HL-60 (cell line): ENCODE measurements at regions not wholly inside any gene's neighbourhood (a gene's known extent, or its start where the extent isn't known, plus 50 kb on each side); places are given as distances from the start of the nearest gene placed in this dataset.

ENCODE experiments used
- GABPA ChIP-seq: IDR thresholded peaks from 2 replicates; pipeline ENCODE4 v1.6.1; 2012; ENCODE audit warnings: low read depth
- POLR2AphosphoS5 ChIP-seq: IDR thresholded peaks from 2 replicates; pipeline ENCODE4 v1.6.1; 2012; ENCODE audit warnings: low read depth
- TF ChIP-seq, protein P1 (sequence below): IDR thresholded peaks from one replicate; pipeline ENCODE4 v1.5.1; 2011; ENCODE audit warnings: low read length, control low read depth, inconsistent platforms; ENCODE audit not compliant: insufficient read depth

DNA sequence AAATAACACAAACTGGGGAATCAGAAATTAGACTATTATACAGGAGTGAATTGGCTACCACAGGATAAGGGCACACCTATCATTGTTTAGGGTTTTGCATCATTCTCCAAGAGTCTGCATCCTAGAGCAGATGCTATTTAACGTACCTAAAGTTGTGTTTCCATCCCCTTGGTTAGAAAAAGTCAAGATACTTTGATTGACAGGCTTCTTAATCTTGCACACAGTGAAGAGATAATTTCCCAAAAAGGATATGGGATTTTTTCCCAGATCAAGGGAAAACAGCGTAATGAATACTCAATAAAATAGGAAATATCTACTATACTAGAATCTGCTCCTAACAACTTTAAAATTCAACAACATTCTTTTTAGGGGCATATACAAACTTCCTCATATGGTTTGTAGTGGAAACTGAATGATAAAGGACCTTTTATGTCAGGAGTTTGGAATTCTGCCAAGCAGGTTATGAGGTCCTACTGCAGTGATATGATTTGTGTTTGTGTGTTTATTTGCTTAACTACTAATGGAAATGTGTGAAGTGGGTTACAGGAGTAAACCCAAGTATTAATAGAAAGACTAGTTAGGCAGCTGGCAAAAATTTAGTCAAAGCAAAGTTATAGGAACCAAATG lies 124.1 kb upstream of the MME start:
- TF ChIP-seq, protein P1, sequence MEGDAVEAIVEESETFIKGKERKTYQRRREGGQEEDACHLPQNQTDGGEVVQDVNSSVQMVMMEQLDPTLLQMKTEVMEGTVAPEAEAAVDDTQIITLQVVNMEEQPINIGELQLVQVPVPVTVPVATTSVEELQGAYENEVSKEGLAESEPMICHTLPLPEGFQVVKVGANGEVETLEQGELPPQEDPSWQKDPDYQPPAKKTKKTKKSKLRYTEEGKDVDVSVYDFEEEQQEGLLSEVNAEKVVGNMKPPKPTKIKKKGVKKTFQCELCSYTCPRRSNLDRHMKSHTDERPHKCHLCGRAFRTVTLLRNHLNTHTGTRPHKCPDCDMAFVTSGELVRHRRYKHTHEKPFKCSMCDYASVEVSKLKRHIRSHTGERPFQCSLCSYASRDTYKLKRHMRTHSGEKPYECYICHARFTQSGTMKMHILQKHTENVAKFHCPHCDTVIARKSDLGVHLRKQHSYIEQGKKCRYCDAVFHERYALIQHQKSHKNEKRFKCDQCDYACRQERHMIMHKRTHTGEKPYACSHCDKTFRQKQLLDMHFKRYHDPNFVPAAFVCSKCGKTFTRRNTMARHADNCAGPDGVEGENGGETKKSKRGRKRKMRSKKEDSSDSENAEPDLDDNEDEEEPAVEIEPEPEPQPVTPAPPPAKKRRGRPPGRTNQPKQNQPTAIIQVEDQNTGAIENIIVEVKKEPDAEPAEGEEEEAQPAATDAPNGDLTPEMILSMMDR = no peak
- TF ChIP-seq GABPA (no peak), POLR2AphosphoS5 (no peak)
